Neural cell (in vitro differentiated cells): ENCODE measurements at regions not wholly inside any gene's neighbourhood (a gene's known extent, or its start where the extent isn't known, plus 50 kb on each side); places are given as distances from the start of the nearest gene placed in this dataset.

ENCODE experiments used
- H2AFZ ChIP-seq: fragments of 200-600, 300-800 bp; sonication (generic), shearing (Covaris generic); 2 replicates; pipeline ENCODE4 v1.6.0; 2014; ENCODE audit warnings: low read depth, mild to moderate bottlenecking, antibody characterized with exemption, low read length, moderate library complexity
- H3F3A ChIP-seq: fragments of 200-600 bp; shearing (Covaris generic); 2 replicates; pipeline ENCODE4 v1.6.1; 2016; ENCODE audit warnings: mild to moderate bottlenecking, moderate library complexity, mixed read lengths, antibody characterized with exemption, low read length; ENCODE audit not compliant: insufficient read depth, poor library complexity, severe bottlenecking
- H3K27ac ChIP-seq: fragments of 200-600, 300-800 bp; sonication (generic), shearing (Covaris generic); 2 replicates; pipeline ENCODE4 v1.5.1; 2014; ENCODE audit warnings: mild to moderate bottlenecking, low read length, moderate library complexity
- H3K27me3 ChIP-seq: fragments of 300-800, 200-600 bp; sonication (generic), shearing (Covaris generic); 2 replicates; pipeline ENCODE4 v1.6.0; 2014; ENCODE audit warnings: mild to moderate bottlenecking, low read depth, low read length, moderate library complexity; ENCODE audit not compliant: insufficient read depth
- H3K36me3 ChIP-seq: fragments of 300-800, 200-600 bp; sonication (generic), shearing (Covaris generic); 2 replicates; pipeline ENCODE4 v1.5.1; 2014; ENCODE audit warnings: mild to moderate bottlenecking, antibody characterized with exemption, low read length, moderate library complexity; ENCODE audit not compliant: insufficient read depth
- H3K4me2 ChIP-seq: fragments of 300-800, 200-600 bp; sonication (generic), shearing (Covaris generic); 2 replicates; pipeline ENCODE4 v1.6.0; 2014; ENCODE audit warnings: mild to moderate bottlenecking, low read length
- H3K4me3 ChIP-seq: fragments of 300-800, 200-600 bp; sonication (generic), shearing (Covaris generic); 2 replicates; pipeline ENCODE4 v1.5.1; 2014; ENCODE audit warnings: mild to moderate bottlenecking, low read length, moderate library complexity
- H3K79me2 ChIP-seq: fragments of 200-600 bp; shearing (Covaris generic); replicated peaks from 2 replicates; pipeline ENCODE4 v1.6.0; 2014; ENCODE audit warnings: mild to moderate bottlenecking, low read length, moderate library complexity; ENCODE audit not compliant: insufficient read depth
- H3K9ac ChIP-seq: fragments of 300-800, 200-600 bp; sonication (generic), shearing (Covaris generic); 2 replicates; pipeline ENCODE4 v1.6.1; 2016; ENCODE audit warnings: mild to moderate bottlenecking, low read length, mixed read lengths
- H3K9me2 ChIP-seq: fragments of 200-600 bp; shearing (Covaris generic); 2 replicates; pipeline ENCODE4 v1.6.1; 2016; ENCODE audit warnings: mild to moderate bottlenecking, low read length, mixed read lengths; ENCODE audit not compliant: insufficient read depth
- H3K9me3 ChIP-seq: fragments of 200-600, 300-800 bp; sonication (generic), shearing (Covaris generic); 2 replicates; pipeline ENCODE4 v1.6.1; 2016; ENCODE audit warnings: mild to moderate bottlenecking, mixed run types, low read length, moderate library complexity, mixed read lengths
- H4K20me1 ChIP-seq: fragments of 200-600 bp; shearing (Covaris generic); 2 replicates; pipeline ENCODE4 v1.6.1; 2016; ENCODE audit warnings: mild to moderate bottlenecking, mixed run types; ENCODE audit not compliant: insufficient read depth
- EP300 ChIP-seq: fragments of 450-650 bp; conservative IDR thresholded peaks from 2 replicates; pipeline ENCODE4 v1.6.1; 2014; ENCODE audit warnings: antibody characterized with exemption, mild to moderate bottlenecking, moderate library complexity; ENCODE audit not compliant: poor library complexity, severe bottlenecking
- EZH2 ChIP-seq: fragments of 200-600, 300-800 bp; shearing (Covaris generic), sonication (generic); IDR thresholded peaks from 2 replicates; pipeline ENCODE4 v1.6.1; 2014; ENCODE audit warnings: antibody characterized with exemption, low read length, borderline replicate concordance, mild to moderate bottlenecking; ENCODE audit not compliant: insufficient read depth, poor library complexity, severe bottlenecking
- MXI1 ChIP-seq: fragments of 450-650 bp; conservative IDR thresholded peaks from 2 replicates; pipeline ENCODE4 v1.6.1; 2014; ENCODE audit warnings: antibody characterized with exemption, mild to moderate bottlenecking; ENCODE audit not compliant: poor library complexity, severe bottlenecking
- POLR2AphosphoS5 ChIP-seq: IDR thresholded peaks from 2 replicates; pipeline ENCODE4 v1.6.1; 2012
- RAD21 ChIP-seq: fragments of 450-650 bp; conservative IDR thresholded peaks from 2 replicates; pipeline ENCODE4 v1.6.1; 2014; ENCODE audit warnings: antibody characterized with exemption, mild to moderate bottlenecking, moderate library complexity
- SMC3 ChIP-seq: fragments of 450-650 bp; conservative IDR thresholded peaks from 2 replicates; pipeline ENCODE4 v1.6.1; 2014; ENCODE audit warnings: antibody characterized with exemption, mild to moderate bottlenecking, moderate library complexity; ENCODE audit not compliant: poor library complexity
- TAF1 ChIP-seq: IDR thresholded peaks from 2 replicates; pipeline ENCODE4 v1.6.1; 2012; ENCODE audit warnings: low read depth
- TF ChIP-seq, protein P1 (sequence below): IDR thresholded peaks from 2 replicates; pipeline ENCODE4 v1.6.1; 2012; ENCODE audit warnings: borderline replicate concordance
- TF ChIP-seq, protein P2 (sequence below): fragments of 450-650 bp; IDR thresholded peaks from 2 replicates; pipeline ENCODE4 v1.5.1; 2014; ENCODE audit warnings: antibody characterized with exemption, mild to moderate bottlenecking, moderate library complexity; ENCODE audit not compliant: poor library complexity, severe bottlenecking

DNA sequence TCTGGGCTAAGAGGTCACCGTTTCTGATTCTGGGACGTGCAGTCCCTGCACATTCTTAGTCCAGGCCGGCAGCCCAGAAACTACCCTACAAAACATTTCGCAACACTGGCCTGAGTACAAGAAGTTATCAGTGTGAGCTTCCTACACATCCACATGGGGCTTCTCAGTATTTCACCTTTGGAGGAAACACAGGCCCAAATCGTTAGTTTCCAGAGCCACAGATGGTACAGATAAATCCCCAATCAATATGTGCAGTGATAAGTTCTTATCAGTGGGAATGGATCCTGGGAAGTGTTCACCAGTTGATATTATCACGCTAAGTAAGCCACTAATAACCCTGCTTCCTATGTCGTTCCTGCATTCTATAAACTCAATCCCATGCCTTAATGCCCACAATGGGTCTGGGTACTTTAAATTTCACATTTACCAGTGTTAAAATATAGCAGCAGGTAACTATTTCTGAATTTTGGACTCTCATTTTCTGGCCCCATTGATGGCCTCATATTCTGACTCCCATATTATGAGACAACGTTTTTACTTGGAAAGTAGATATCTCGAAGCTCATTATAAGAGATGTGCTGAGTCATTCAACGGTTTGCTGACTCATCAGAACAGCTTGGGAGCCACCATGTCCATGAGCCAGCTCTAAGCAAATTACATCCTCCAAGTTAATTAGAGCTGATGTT lies 370.2 kb upstream of the MAF start:
- Histone ChIP-seq H3K36me3 (no peaks in the 10 kb centered on the region), H3F3A (no peaks in the 10 kb centered on the region), H3K9me3 (no peaks in the 10 kb centered on the region), H3K9me2 (no peaks in the 10 kb centered on the region), H3K27me3 (no peaks in the 10 kb centered on the region), H3K9ac (no peak overlapping the region), H2AFZ (no peak overlapping the region), H3K4me3 (no peak overlapping the region), H3K4me2 (no peak overlapping the region), H3K27ac (no peak overlapping the region), H4K20me1 (no peaks in the 10 kb centered on the region), H3K79me2 (no peaks in the 10 kb centered on the region)
- TF ChIP-seq EP300 (no peak), EZH2 (no peak), POLR2AphosphoS5 (no peak), TAF1 (no peak), MXI1 (no peak), RAD21 (no peak), SMC3 (no peak)
- TF ChIP-seq, protein P1, sequence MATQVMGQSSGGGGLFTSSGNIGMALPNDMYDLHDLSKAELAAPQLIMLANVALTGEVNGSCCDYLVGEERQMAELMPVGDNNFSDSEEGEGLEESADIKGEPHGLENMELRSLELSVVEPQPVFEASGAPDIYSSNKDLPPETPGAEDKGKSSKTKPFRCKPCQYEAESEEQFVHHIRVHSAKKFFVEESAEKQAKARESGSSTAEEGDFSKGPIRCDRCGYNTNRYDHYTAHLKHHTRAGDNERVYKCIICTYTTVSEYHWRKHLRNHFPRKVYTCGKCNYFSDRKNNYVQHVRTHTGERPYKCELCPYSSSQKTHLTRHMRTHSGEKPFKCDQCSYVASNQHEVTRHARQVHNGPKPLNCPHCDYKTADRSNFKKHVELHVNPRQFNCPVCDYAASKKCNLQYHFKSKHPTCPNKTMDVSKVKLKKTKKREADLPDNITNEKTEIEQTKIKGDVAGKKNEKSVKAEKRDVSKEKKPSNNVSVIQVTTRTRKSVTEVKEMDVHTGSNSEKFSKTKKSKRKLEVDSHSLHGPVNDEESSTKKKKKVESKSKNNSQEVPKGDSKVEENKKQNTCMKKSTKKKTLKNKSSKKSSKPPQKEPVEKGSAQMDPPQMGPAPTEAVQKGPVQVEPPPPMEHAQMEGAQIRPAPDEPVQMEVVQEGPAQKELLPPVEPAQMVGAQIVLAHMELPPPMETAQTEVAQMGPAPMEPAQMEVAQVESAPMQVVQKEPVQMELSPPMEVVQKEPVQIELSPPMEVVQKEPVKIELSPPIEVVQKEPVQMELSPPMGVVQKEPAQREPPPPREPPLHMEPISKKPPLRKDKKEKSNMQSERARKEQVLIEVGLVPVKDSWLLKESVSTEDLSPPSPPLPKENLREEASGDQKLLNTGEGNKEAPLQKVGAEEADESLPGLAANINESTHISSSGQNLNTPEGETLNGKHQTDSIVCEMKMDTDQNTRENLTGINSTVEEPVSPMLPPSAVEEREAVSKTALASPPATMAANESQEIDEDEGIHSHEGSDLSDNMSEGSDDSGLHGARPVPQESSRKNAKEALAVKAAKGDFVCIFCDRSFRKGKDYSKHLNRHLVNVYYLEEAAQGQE: no peak
- TF ChIP-seq, protein P2, sequence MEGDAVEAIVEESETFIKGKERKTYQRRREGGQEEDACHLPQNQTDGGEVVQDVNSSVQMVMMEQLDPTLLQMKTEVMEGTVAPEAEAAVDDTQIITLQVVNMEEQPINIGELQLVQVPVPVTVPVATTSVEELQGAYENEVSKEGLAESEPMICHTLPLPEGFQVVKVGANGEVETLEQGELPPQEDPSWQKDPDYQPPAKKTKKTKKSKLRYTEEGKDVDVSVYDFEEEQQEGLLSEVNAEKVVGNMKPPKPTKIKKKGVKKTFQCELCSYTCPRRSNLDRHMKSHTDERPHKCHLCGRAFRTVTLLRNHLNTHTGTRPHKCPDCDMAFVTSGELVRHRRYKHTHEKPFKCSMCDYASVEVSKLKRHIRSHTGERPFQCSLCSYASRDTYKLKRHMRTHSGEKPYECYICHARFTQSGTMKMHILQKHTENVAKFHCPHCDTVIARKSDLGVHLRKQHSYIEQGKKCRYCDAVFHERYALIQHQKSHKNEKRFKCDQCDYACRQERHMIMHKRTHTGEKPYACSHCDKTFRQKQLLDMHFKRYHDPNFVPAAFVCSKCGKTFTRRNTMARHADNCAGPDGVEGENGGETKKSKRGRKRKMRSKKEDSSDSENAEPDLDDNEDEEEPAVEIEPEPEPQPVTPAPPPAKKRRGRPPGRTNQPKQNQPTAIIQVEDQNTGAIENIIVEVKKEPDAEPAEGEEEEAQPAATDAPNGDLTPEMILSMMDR: no peak

DNA sequence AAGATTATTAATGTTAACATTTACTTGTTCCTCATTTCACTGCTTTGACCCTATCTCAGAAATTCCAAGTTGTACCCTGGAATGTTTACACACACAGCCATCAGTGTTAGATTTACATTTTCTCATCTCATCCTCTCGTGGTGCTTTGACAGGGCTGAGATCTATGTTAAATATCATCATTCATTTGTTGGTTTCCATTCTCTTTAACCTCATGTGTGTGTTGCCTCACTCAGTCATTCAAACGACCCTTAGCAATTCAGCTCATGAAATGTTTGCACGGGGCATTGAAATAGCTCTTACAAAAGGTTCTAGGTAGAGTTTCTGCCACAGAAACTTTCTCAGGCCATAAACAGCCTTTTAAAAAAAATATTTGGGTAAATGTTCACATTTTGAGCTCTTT lies 369.6 kb upstream of the MAF start:
- Histone ChIP-seq H3K9me3 (no peaks in the 10 kb centered on the region), H3F3A (no peaks in the 10 kb centered on the region), H3K27me3 (no peaks in the 10 kb centered on the region), H3K4me3 (no peak overlapping the region), H3K9ac (no peak overlapping the region), H4K20me1 (no peaks in the 10 kb centered on the region), H2AFZ (no peak overlapping the region), H3K27ac (no peak overlapping the region), H3K79me2 (no peaks in the 10 kb centered on the region), H3K9me2 (no peaks in the 10 kb centered on the region), H3K4me2 (no peak overlapping the region), H3K36me3 (no peaks in the 10 kb centered on the region)
- TF ChIP-seq MXI1: no peak
- no peak for TF ChIP-seq RAD21
- no peak for TF ChIP-seq POLR2AphosphoS5
- TF ChIP-seq EP300: no peak
- TF ChIP-seq, protein P2: no peak
- TF ChIP-seq EZH2: no peak
- TF ChIP-seq SMC3: no peak
- TF ChIP-seq, protein P1: no peak
- TF ChIP-seq TAF1: no peak
